GM23248 (cell line): ENCODE measurements at regions not wholly inside any gene's neighbourhood (a gene's known extent, or its start where the extent isn't known, plus 50 kb on each side); places are given as distances from the start of the nearest gene placed in this dataset.

ENCODE experiments used
- EZH2 ChIP-seq: fragments of 200-600 bp; sonication (generic); IDR thresholded peaks from 2 replicates; pipeline ENCODE4 v1.6.1; 2018; ENCODE audit warnings: antibody characterized with exemption, mild to moderate bottlenecking; ENCODE audit not compliant: insufficient read depth, poor library complexity, severe bottlenecking
- EZH2phosphoT487 ChIP-seq: fragments of 200-600 bp; sonication (generic); IDR thresholded peaks from 2 replicates; pipeline ENCODE4 v1.6.1; 2018; ENCODE audit warnings: antibody characterized with exemption, moderate library complexity, mild to moderate bottlenecking, low read depth; ENCODE audit not compliant: insufficient read depth

DNA sequence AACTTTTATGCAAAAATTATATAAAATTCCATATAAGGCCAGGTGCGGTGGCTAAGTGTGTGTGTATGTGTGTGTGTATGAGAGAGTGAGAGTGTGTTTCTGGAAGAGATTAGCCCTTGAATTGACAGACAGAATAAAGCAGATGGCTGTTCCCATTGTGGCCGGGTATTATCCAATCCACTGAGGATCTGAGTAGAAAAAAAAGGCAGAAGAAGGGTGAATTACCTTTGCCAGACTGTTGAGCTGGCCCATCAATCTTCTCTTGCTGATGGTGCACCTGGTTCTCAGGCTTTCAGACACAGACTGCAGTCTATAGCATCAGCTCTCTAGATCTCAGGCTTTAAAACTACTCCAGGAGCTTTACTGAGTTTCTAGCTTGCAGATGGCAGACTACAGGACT is 92.2 kb upstream of the SLIT2 start:
- TF ChIP-seq EZH2 = no peak
- TF ChIP-seq EZH2phosphoT487 = no peak
